ENCODE measurements at regions not wholly inside any gene's neighbourhood (a gene's known extent, or its start where the extent isn't known, plus 50 kb on each side); places are given as distances from the start of the nearest gene placed in this dataset.

DNA sequence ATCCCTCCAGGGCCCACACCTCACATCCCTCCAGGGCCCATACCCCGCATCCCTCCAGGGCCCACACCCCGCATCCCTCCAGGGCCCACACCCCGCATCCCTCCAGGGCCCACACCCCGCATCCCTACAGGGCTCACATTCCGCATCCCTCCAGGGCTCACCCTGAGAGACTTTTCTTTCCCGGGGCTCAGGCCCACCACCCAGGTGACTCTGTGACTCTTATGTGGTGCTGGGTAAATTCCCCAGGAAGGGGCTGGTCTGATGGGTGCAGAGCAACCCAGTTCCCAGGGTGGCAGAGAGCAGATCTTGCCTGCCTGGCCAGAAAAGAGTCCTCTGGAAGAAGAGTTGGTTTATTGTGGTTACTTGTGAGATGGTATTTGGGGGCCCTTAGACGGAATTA lies 290.7 kb downstream of the TCERG1L start:
- no peak for DNase-seq (ENCODE audit: low spot score)
- TF ChIP-seq, protein P1, sequence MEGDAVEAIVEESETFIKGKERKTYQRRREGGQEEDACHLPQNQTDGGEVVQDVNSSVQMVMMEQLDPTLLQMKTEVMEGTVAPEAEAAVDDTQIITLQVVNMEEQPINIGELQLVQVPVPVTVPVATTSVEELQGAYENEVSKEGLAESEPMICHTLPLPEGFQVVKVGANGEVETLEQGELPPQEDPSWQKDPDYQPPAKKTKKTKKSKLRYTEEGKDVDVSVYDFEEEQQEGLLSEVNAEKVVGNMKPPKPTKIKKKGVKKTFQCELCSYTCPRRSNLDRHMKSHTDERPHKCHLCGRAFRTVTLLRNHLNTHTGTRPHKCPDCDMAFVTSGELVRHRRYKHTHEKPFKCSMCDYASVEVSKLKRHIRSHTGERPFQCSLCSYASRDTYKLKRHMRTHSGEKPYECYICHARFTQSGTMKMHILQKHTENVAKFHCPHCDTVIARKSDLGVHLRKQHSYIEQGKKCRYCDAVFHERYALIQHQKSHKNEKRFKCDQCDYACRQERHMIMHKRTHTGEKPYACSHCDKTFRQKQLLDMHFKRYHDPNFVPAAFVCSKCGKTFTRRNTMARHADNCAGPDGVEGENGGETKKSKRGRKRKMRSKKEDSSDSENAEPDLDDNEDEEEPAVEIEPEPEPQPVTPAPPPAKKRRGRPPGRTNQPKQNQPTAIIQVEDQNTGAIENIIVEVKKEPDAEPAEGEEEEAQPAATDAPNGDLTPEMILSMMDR (IDR thresholded peaks at IDR 0.05; ENCODE audit: extremely low read depth, missing control alignments) = no peak

DNA sequence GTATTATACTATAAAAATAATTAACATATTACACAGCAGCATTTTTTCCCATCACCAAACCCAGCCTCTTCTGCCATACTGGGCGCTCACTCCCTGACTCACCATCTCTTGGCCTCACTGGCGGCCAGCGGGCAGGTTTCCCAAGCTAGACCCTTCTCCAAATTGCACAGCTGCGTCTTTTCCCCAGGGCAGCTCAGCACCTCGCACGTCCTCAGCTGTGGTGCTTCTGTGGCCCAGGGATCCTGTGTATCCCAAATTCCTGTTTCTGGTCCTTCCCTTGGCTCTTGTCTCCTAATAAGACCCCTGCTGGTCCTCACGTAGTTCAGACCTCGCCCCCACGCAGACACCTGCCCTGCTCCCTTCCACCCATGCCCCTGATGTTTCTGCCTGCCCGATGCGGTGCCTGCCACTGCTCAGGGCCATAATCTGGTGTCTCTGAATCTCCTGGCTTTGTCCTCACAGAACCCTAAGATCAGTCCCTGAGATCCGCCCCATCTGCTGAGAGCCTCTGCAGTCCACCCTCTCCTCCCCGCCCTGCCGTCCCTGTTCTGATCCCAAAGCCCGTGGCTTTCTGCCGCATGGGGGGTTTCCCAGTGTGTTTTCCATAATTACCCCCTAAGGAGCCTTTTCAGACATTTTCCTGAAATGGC lies 290.1 kb downstream of the TCERG1L start:
- TF ChIP-seq, protein P1 (IDR thresholded peaks at IDR 0.05; ENCODE audit: extremely low read depth, missing control alignments) = no peak
- DNase-seq (ENCODE audit: low spot score) = no peak

DNA sequence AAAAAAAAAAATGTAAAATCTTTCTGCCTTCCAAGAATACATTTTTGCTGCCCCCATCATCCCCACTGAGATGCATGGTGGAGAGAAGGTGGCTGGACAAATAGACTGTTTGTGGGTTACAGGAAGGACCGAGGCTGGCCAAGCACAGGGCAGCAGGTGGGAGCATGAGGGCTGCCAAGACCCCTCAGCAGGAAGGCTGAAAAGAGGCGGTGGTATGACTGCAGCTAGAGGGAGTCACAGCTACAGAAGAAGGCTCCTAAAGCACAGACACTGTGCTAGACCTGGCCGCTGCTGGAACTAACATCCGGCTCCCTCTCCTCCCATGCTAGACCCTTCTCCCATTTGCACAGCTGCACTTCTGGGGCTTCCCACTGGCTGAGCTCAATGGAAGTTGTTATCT lies 289.6 kb downstream of the TCERG1L start:
- TF ChIP-seq, protein P1 (IDR thresholded peaks at IDR 0.05; ENCODE audit: extremely low read depth, missing control alignments) = no peak
- DNase-seq (ENCODE audit: low spot score) = no peak

DNA sequence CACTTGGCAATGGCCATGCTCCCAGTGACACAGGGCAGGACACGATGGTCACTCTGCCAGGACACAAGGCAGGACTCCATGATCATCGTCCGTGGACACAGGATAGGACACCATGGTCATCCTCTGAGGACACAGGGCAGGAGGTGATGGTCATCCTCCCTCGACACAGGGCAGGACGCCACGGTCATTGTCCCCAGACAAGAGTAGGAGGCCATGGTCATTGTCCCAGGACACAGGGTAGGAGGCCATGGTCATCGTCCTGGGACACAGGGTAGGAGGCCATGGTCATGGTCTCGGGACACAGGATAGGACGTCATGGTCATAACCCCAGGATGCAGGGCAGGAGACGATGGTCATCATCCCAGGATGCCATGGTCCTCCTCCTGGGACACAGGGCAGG lies 289.2 kb downstream of the TCERG1L start:
- no peak for DNase-seq (ENCODE audit: low spot score)
- TF ChIP-seq, protein P1 (IDR thresholded peaks at IDR 0.05; ENCODE audit: extremely low read depth, missing control alignments) = no peak

DNA sequence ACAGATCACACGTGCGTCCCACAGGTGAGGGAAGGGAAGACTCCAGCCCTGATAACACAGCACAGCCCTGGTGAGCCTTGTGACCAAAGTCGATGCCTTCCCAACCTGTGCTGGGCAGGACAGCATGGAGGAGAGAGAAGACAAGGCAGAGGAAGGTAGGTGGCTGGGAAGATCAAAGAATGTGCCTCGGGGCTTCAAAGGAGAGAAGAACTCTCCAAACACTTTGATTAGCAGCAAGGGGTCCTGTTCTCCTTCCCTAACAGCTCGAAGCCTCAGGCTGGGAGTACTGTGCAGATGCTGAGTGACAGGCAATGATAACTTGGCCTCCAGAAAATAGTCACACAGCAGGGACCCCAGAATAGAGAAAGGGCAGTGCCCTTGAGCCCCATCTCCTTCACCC lies 288.5 kb downstream of the TCERG1L start:
- no peak for DNase-seq (ENCODE audit: low spot score)
- TF ChIP-seq, protein P1 (IDR thresholded peaks at IDR 0.05; ENCODE audit: extremely low read depth, missing control alignments) = no peak

DNA sequence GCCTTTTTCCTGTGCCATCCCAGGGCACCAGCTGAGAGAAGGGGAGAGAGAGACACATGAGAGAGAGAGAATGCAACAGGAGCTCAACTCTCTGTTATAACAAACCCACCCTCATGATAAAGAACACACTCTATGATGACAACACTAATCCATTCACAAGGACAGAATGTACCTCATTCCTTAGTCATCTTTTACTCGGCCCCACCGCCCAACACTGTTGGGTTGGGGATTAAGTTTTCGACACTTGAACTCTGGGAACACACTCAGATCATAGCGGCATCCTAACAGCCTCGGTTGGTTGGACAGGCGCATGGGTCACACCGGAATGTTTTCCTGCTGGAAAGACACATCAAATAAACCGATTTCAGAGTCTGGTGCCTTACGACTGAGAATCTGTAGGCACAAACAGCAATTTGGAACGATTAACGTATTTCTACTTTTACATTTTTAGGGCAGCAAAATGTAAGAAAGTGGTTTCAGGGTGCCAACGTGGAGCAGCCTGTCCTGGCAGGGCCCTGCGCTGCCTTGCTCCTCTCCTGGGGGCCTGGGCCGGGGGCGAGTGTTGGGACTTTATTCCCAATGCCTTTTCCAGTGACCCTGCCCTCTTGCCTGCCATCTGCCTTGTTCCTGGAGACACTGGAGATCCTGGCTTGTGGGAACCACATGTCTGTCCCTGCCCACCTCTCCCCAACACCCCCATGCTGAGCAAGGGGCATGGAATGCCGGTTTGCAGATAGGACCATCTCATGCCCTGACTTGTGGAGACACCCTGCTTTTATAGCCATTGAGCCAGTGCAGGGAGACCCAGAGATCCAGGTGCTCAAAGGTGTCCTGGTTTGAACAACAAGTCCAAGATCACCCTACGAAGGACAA lies 287.0 kb downstream of the TCERG1L start:
- TF ChIP-seq, protein P1 (IDR thresholded peaks at IDR 0.05; ENCODE audit: extremely low read depth, missing control alignments) = no peak
- DNase-seq (ENCODE audit: low spot score) = no peak

DNA sequence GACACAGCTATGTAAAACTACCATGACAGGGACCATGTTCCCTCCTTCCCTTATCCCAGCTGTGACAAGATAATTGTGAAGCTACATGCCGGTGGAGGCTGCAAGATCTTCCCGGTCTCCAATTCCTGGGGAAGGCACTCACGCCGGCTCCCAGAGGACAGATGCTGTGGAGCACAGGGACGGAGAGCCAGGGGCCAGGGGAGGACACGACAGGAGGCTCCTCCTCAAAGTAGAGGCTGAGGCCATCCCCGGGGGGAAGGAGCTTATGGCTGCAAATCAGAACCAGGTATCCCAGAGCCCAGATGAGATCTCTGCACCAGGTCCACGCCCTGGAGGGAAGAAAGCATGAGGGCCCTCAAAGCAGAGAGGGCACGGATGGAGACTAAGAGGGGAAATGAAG lies 286.2 kb downstream of the TCERG1L start:
- TF ChIP-seq, protein P1 (IDR thresholded peaks at IDR 0.05; ENCODE audit: extremely low read depth, missing control alignments) = no peak
- no peak for DNase-seq (ENCODE audit: low spot score)
